HG02642 (cell line): ENCODE measurements at regions not wholly inside any gene's neighbourhood (a gene's known extent, or its start where the extent isn't known, plus 50 kb on each side); places are given as distances from the start of the nearest gene placed in this dataset.
"Not testable (repeated sequence)": the region's sequence is repeated elsewhere in the genome, so short reads cannot be mapped to it uniquely, and the experiment has no call there.

Experiments
- ATAC-seq: cut with Tn5 transposase; IDR thresholded peaks from one replicate; pipeline ENCODE4 v1.9.1; 2021; ENCODE audit warnings: mild to moderate bottlenecking; ENCODE audit not compliant: unreplicated experiment, poor library complexity

DNA sequence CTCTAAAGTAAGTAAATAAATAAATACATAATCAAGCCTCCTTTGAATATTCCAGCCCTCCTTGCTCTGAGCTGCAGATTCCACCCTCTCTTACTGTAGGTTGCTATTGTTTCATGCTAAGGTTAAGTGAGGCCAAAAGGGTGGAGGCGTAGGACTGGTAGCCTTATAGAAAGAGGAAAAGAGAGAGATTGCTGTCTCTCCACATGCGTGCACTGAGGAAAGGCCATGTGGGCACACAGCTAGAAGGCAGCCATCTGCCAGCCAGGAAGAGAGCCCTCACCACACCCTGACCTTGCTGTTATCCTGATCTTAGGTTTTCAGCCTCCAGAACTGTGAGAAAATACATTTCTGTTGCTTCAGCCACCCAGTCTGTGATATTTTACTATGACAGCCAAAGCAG lies 52.0 kb upstream of the GPCPD1 start:
- no peak for ATAC-seq

DNA sequence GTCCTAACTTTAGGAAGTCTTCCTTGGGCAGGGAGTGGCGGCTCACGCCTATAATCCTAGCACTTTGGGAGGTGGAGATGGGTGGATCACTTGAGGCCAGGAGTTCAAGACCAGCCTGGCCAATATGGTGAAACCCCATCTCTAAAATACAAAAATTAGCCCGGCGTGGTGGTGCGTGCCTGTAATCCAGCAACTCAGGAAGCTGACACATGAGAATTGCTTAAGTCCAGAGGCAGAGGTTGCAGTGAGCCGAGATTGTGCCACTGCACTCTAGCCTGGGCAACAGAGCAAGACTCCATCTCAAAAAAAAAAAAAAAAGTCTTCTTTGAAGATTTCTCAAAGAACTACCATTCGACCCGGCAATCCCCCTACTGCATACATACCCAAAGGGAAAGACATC lies 50.0 kb upstream of the GPCPD1 start:
- ATAC-seq = not testable (repeated sequence)
